GM12865 (cell line): ENCODE measurements at regions not wholly inside any gene's neighbourhood (a gene's known extent, or its start where the extent isn't known, plus 50 kb on each side); places are given as distances from the start of the nearest gene placed in this dataset.
"Not testable (repeated sequence)": the region's sequence is repeated elsewhere in the genome, so short reads cannot be mapped to it uniquely, and the experiment has no call there.

Source experiments
- DNase-seq: peaks from one replicate; pipeline ENCODE4 v3.0.0; 2010; ENCODE audit warnings: low read depth
- H3K4me3 ChIP-seq: 2 replicates; pipeline ENCODE4 v1.5.1; 2011; ENCODE audit warnings: mild to moderate bottlenecking, low read depth, low read length, control low read depth

- not testable (repeated sequence) for DNase-seq, H3K4me3 ChIP-seq
Observed at GRCh38 chr21:6090286-6090908, 4431.0 kb upstream of the TPTE start.

- not testable (repeated sequence) for DNase-seq, H3K4me3 ChIP-seq
Observed at GRCh38 chr21:6091335-6092027, 4429.9 kb upstream of the TPTE start.

- not testable (repeated sequence) for DNase-seq, H3K4me3 ChIP-seq
Observed at GRCh38 chr21:6092401-6092800, 4429.0 kb upstream of the TPTE start.

- not testable (repeated sequence) for H3K4me3 ChIP-seq
Observed at GRCh38 chr21:6093419-6093818, 4428.0 kb upstream of the TPTE start.

GRCh38 chr21:6093870-6094269 lies 4427.5 kb upstream of the TPTE start:
- not testable (repeated sequence) for H3K4me3 ChIP-seq, DNase-seq

More at GRCh38 chr21:6093419-6093818, 4428.0 kb upstream of the TPTE start:
- not testable (repeated sequence) for DNase-seq

GRCh38 chr21:6095304-6095703 lies 4426.1 kb upstream of the TPTE start:
- H3K4me3 ChIP-seq, DNase-seq: not testable (repeated sequence)

- not testable (repeated sequence) for DNase-seq, H3K4me3 ChIP-seq
Observed at GRCh38 chr21:6096560-6097424, 4424.6 kb upstream of the TPTE start.

GRCh38 chr21:6097736-6098135 lies 4423.6 kb upstream of the TPTE start:
- not testable (repeated sequence) for DNase-seq, H3K4me3 ChIP-seq

GRCh38 chr21:6098191-6098935 lies 4423.0 kb upstream of the TPTE start:
- DNase-seq = peak; percentile 35

GRCh38 chr21:6101588-6101987 lies 4419.8 kb upstream of the TPTE start:
- not testable (repeated sequence) for DNase-seq, H3K4me3 ChIP-seq

More at GRCh38 chr21:6098191-6098935, 4423.0 kb upstream of the TPTE start:
- H3K4me3 ChIP-seq = not testable (repeated sequence)

- not testable (repeated sequence) for DNase-seq, H3K4me3 ChIP-seq
Observed at GRCh38 chr21:6104546-6104945, 4416.8 kb upstream of the TPTE start.

- DNase-seq = not testable (repeated sequence)
Observed at GRCh38 chr21:6106686-6107567, 4414.5 kb upstream of the TPTE start.

GRCh38 chr21:6108894-6109293 lies 4412.5 kb upstream of the TPTE start:
- not testable (repeated sequence) for H3K4me3 ChIP-seq, DNase-seq

More at GRCh38 chr21:6106686-6107567, 4414.5 kb upstream of the TPTE start:
- H3K4me3 ChIP-seq = not testable (repeated sequence)

- H3K4me3 ChIP-seq, DNase-seq: not testable (repeated sequence)
Observed at GRCh38 chr21:6109774-6110173, 4411.6 kb upstream of the TPTE start.

- DNase-seq, H3K4me3 ChIP-seq: not testable (repeated sequence)
Observed at GRCh38 chr21:6110716-6111343, 4410.6 kb upstream of the TPTE start.

- H3K4me3 ChIP-seq = not testable (repeated sequence)
Observed at GRCh38 chr21:6111354-6111753, 4410.0 kb upstream of the TPTE start.

GRCh38 chr21:6118336-6118735 lies 4403.0 kb upstream of the TPTE start:
- DNase-seq, H3K4me3 ChIP-seq: not testable (repeated sequence)

More at GRCh38 chr21:6111354-6111753, 4410.0 kb upstream of the TPTE start:
- DNase-seq = not testable (repeated sequence)
